ENCODE measurements at regions not wholly inside any gene's neighbourhood (a gene's known extent, or its start where the extent isn't known, plus 50 kb on each side); places are given as distances from the start of the nearest gene placed in this dataset.

DNA sequence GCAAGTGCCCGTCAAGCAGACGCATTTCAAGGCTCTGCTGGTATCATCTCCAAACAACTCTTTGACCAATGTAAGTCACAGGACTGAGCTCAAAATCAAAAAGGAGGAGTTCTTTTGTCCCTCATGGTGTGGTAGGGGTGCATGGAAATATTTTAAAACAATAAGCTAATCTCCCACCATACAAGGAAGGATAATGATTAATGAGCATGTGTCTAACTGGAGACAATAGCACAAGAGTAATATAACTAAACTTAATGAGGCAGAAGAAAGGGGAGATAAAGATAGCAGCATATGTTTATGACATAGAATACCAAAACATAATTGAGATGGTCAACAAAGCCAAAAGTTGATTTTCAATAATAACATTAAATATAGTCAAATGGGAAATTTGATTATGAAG lies 668.0 kb upstream of the ZP4 start:
- no peak for DNase-seq (ENCODE audit: low read depth in 3 of 3)

DNA sequence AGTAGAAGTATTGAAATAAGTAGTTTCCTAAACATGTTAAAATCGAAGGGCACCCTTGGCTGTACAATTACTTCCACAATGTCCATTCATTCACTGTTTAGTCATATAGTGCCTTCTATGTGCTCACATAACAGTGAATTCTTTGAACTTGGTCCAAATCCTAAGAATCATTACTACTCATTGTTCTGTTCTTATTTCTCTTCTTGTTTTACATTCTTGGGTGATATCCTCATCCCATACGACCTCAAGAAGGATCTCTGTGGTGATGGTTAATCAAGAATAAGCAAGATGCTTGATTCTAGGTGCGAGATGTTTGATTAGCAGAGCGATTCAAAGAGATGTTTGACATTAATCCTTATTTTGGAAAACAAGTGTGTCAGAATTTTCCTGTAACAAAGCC lies 667.4 kb upstream of the ZP4 start:
- no peak for DNase-seq (ENCODE audit: low read depth in 3 of 3)

DNA sequence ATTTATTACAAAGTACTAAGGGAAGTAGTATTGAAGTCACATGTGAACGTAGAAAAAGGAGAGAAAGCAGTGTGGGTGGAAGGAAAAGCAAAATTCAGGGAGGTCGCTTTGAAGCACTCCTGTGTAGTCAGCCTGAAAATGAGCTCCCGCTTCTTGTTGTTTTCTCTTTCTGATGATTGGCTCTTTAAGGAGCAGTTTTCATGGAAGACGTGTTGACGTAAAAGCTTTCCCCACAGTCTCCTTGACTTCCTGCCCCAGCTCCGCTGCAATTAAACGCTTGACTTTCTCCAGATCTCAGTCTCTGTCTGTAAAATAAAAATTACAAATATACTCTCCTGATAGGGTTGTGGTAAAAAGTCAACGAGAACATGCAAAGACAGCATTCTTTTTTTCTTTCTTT lies 661.5 kb upstream of the ZP4 start:
- DNase-seq (ENCODE audit: low read depth in 3 of 3) = no peak

DNA sequence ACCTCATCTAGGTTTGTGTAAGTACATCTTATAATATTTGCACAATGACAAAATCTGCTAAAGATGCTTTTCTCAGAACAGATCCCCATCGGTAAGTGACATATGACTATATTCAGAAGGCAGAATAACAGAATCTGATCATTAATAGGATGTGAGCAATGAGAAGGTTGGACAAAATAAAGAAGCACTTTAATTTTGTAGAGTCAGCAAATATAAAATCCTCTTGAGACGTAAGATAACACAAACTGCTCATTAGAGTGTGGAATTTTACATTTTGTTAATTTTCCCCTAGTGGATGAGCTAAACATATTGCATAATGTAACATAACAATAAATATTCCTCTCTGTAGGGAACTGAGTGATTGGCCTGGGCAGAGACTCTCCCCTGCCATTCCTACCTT lies 658.4 kb upstream of the ZP4 start:
- no peak for DNase-seq (ENCODE audit: low read depth in 3 of 3)

DNA sequence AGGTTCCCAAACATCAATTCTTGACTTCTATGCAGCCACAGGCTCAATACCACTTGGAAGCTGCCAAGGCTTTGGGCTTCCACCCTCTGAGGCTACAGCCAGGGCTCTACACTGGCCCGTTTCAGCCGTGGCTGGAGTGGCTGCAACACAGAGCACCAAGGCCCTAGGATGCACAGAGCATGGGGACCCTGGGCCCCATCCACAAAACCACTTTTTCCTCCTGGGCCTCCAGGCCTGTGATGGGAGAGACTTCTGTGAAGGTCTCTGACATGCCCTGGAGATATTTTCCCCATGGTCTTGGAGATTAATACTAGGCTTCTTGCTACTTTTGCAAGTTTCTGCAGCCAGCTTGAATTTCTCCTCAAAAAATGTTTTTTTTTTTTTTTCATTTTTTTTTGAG lies 655.4 kb upstream of the ZP4 start:
- no peak for DNase-seq (ENCODE audit: low read depth in 3 of 3)

DNA sequence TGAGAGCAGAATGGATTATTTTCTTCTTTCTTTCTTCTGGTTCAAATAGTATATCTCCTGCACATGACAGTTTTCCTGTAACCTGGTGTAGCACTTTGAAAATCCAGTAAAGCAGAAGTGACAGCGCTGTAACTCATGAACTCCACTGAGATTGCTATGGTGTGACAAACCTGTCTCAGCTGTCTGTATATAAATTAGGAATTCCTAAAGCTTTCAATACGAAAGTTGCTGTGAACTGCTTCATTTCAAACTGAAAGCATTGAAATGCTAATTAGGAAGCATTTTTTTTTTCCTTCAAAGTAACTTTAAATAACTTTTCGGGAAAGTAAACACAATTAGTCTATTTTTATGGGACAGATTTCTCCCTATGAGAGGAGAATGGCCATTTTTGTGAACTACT lies 646.9 kb upstream of the ZP4 start:
- no peak for DNase-seq (ENCODE audit: low read depth in 3 of 3)

DNA sequence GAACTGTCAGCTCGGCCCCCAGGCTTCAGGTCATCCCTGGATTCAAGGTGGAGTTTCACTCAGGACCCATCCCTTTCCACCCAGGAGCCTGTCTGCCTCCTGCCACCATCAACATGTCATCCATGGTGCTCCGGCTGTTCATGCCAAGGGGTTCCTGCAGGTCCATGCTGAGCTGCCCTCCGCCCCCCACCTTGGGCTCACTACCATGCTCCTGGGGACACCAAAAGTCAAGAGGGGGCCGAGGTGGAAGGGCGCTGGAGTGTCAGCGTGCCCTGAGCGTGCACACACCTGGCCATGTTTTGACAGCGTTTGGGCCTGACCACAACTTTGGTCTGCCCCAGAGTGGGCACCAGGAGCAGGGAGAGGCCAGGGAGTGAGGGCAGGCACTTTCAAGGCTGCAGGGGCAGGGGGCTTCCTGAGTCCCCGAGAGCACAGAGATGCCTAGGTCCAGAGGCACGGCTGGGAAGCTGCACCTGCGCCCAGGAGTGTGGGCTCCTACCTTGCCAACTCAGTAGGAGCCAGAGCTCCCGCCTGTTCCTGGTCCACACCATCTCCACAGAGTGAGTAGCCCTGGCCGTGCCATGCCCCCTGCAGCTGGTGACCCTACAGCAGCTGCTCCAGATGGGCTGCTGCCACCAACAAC lies 639.6 kb upstream of the ZP4 start:
- no peak for DNase-seq (ENCODE audit: low read depth in 3 of 3)

DNA sequence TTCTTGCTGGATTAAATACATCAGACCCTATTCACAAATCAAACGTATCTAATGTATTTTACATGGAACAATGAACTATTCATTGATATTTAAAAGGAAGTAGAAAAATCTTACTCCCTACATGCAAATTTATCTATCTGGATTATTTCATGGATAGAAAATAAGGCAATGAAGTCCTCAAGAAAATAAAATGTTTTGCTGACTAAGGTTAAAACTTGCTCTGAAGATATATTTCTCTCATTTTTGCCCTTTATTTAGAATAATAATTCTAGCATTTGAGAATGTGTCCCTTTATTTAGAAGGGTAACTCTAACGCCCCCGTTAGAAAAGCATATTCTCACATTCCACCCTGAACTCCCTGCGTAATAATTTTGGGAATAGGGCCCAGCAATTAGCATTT lies 627.0 kb upstream of the ZP4 start:
- no peak for DNase-seq (ENCODE audit: low read depth in 3 of 3)

DNA sequence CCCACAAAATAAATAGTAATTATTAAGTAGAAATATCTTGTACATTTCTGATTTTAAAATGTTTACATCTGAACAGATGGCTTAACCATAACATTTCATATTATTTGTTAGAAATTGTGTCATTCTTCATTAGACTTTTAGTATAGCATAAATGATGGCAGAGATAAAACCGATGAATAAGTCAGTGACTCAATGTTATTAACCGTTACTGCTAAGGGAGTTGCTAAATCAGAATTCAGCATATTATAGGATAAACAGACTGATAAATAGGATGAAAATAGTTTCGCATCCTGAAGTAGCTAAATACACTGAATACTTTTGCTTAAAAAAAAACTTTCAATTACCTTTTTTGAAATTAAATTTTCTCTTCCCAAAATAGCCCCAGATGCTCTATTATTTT lies 610.6 kb upstream of the ZP4 start:
- no peak for DNase-seq (ENCODE audit: low read depth in 3 of 3)

DNA sequence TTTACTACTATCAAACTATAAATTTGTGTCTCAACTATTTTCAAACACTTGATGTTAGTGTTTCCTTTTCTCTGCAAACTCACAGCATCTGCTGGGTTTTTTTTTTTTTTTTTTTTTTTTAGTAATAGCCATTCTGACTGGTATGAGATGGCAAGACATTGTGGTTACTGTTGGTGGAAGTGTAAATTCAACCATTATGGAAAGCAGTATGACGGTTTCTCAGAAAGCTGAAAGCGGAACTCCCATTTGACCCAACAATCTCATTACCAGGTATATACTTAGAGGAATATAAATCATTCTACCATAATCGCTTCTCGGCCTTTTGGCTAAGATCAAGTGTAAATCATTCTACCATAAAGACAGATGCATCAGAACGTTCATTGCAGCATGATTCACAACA lies 608.3 kb upstream of the ZP4 start:
- DNase-seq (ENCODE audit: low read depth in 3 of 3) = no peak

DNA sequence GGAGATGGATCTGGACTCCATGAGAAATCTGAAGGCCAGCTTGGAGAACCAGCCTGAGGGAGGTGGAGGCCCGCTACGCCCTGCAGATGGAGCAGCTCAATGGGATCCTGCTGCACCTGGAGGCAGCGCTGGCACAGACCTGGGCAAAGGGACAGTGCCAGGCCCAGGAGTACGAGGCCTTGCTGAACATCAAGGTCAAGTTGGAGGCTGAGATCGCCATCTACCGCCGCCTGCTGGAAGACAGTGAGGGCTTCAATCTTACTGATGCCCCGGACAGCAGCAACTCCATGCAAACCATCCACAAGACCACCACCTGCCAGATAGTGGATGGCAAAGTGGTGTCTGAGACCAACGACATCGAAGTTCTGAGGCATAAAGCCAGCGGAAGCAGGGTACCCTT lies 601.5 kb upstream of the ZP4 start:
- DNase-seq (ENCODE audit: low read depth in 3 of 3) = no peak

DNA sequence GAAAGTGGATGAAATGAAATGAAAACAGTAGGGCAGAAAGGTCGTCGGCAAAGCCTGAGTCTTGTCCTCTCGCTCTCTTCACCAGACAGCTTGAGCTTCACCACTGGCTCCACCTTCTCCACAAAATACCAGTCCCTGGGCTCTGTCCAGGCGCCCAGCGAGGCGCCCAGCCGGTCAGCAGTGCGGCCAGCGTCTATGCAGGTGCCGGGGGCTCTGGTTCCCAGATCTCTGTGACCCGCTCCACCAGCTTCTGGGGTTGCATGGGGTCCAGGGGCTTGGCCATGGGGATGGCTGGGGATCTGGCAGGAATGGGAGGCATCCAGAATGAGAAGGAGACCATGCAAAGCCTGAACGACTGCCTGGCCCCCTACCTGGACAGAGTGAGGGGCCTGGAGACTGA lies 600.5 kb upstream of the ZP4 start:
- no peak for DNase-seq (ENCODE audit: low read depth in 3 of 3)

DNA sequence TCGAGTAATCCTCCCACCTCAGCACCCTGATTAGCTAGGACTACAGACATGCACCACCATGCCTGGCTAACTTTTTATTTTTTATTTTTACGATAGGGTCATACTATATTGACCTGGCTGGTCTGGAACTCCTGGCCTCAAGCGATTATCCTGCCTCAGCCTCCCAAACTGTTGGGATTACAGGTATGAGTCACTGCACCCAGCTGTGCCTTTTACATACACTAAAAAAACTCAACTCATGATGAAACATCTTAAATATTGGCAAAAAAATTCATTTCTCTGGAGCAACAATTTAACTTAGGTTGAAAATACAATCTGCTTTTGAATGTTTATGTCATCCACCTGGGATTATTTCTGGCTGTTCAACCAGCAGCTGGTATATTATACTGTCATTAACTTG lies 598.3 kb upstream of the ZP4 start:
- DNase-seq (ENCODE audit: low read depth in 3 of 3) = no peak

DNA sequence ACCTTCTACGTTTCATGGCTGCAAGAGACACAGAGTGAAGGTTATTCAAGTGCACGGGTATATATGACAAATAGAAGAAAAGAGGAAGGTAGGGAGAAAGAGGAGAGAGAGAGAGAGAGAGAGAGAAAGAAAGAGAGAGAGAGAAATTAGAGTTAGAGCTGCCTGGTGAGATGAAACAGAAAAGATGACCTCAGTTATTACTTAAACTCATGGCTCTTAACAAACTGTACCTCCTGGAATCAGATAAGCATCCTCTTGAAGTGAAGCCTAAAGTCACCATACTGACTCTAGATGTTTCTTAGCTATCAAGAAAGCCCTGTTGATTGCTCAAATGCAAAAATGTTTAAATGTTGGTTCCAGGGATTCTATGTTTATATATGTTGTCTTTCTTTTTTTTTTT lies 597.7 kb upstream of the ZP4 start:
- no peak for DNase-seq (ENCODE audit: low read depth in 3 of 3)

DNA sequence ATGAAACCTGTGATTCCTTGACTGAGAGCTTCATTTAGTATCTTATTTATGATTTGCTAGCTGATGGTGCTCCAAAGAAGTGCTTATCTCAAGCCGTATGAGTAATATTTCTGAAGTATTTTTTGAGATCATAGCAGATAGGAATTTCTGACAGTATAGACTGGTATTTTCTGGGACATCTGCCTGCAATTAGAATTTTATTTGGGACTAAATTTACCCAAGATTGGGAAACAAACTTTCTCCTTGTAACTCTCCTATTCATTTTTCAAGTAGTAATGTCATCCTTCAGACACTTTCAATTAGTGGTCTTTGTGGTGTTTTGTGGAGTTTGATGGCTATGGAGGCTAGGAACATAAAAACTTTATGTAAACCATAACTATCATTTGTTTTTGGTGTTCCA lies 597.2 kb upstream of the ZP4 start:
- DNase-seq (ENCODE audit: low read depth in 3 of 3) = no peak

DNA sequence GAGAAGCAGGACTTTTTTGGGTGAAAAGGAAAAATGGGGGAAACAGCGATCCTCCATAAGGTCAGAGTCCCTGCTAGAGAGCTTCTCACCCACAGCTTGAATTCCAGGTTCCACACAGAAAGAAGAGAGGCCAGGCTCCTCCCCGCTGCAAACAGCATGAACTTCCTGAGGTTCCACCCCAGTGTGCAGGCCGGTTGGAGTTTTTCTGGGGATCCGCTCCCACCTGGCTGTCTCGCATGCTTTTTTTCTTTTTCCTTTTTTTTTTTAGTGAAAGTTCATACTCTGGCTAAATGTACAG lies 595.1 kb upstream of the ZP4 start:
- no peak for DNase-seq (ENCODE audit: low read depth in 3 of 3)

DNA sequence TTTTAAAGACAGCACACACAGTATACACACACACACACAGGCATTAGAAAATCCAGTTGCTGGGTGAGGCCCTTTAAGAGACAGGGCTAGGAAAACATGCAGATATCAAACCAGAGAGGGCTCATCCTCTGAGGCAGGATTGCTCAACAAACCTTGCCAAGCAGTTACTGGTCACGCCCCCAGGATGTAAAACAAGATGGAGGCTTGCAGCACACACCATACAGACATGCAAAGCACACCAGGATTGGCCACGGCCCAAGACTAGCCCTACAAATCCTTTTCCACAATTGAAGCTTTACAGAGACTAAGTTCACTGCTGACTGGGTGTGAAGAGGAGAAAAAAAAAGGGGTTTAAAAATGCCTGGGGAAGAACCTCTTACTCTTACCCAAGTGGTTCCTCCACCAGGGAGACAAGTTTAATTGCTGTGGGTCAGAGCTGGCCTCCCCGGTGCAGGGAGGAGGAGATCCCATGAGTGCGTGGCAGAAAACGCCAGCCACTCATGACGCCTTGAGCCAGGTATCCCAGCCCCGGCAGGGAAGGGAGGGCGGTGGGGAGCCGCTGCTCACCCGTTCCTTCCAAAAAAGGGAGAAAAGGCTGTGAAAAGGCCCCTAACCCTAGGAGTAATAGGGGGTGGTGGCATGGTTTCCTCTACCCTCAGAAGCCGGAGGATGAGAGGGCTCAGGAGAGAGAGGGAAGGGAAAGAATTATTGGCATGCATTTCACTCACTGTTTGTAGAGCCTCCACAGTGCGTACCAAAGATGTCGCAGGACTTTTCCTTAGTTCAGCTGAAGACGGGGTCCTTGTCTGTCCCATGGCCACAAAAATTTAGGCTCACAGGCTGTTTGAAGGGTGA lies 594.6 kb upstream of the ZP4 start:
- no peak for DNase-seq (ENCODE audit: low read depth in 3 of 3)

DNA sequence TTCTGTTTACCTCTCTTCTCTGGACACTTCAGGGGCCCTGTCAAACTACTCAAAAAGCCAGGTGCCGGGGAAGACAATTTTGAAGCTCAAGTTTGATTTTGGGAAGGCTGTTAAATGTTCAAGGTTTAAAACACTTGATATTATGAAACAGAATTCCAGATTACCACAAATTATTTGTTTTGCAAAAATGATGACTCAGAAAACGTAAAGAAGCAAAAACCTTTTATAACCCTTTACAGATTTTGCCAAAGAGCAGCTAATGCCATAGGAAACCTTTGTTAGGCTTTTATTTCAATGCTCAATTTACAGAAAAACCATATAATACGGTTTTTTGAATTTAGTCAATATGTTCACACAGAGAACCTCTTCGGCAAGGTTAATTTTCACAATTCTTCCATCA lies 593.4 kb upstream of the ZP4 start:
- no peak for DNase-seq (ENCODE audit: low read depth in 3 of 3)

DNA sequence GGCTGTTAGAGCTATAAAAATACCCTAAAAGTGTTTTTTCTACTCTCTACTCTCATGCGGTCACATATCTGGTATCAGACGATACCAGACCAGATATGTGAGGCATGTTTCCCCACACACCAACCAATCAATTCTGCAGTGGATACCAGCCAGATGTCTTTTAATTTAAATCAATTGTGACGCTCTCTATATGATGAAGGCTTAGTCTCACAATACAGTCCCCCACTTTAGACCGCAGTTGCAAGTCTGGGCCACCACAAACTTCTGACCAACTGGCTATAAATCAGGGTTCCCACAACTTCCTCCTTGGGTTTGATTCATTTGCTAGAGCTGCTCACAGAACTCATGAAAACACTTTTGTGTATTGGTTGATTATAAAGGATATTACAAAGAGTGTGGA lies 586.1 kb upstream of the ZP4 start:
- no peak for DNase-seq (ENCODE audit: low read depth in 3 of 3)

DNA sequence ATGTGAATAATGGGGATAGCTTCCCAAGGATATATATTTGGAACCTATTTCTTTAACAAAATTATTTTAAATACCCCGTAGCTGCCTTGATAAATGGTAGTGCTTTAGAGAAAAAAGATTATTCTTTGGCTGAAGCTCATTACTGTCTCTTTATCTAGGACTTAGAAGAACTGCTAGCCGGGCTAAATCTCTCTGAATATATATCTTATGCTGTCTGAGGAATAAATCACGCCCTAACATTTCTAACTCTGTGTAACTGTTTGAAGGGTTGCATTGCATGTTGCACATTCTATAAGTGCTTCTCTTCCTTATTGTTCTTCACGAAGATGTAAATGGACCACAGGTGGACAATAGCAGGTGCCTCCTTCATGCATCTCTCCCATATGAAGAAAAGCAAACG lies 585.0 kb upstream of the ZP4 start:
- DNase-seq (ENCODE audit: low read depth in 3 of 3) = no peak

DNA sequence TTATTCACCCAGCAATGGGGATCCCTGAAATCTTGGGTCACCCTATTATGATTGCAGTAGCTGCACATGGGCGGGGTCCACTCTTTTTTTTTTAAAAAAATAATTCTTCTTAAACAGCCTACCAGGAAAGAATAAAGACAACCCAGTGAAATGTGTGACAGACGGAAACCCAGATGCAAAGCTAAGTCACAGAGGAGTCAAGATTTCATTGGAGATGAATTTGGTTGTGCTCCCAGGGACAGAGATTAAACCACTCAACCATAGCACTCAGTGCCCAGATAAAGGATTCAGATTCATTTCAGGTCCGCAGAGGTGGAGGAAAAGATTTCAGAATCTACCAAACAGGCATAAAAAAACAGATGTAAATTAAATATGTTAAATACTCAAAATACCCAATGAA lies 583.5 kb upstream of the ZP4 start:
- no peak for DNase-seq (ENCODE audit: low read depth in 3 of 3)

DNA sequence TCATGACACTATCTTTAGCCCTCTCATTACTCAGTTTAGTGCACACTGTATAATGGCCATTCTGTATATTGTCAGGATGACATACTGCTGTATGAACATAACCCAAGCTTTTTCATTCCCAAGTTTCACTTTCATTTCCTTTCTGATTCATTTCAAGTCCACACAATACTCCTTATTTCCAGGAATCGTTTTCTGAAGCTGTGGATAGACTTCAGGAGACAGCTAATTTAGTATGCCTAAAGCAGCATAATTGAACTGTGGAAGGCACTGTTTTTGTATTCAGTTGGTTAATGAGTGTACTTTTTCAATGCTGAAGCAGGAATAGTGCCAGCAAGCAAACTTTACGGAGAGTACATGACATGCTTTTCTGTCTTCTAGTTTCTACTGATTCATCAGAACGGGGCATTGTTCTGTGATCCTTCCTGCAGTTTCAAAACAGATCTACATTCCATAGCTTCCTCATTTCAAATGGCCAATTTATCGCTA lies 578.5 kb upstream of the ZP4 start:
- DNase-seq (ENCODE audit: low read depth in 3 of 3) = no peak

DNA sequence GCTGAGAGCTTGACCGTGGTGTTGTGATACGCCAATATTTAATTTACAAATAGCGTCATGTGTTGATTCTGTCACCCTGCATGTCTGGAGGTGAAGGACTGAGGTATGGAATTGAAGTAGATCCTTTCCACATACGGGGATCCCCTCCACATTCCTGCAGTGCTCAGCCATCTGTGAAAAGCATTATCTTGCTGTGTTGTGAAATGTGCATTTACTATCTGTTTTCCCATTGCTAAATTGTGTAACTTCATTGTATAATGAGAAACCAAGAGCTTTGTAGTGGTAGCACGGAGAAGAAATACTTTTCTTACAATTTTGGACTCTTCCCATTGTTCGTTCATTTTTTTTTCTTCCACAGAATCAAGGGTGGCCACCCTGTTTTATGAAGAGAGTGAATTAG lies 577.3 kb upstream of the ZP4 start:
- no peak for DNase-seq (ENCODE audit: low read depth in 3 of 3)

DNA sequence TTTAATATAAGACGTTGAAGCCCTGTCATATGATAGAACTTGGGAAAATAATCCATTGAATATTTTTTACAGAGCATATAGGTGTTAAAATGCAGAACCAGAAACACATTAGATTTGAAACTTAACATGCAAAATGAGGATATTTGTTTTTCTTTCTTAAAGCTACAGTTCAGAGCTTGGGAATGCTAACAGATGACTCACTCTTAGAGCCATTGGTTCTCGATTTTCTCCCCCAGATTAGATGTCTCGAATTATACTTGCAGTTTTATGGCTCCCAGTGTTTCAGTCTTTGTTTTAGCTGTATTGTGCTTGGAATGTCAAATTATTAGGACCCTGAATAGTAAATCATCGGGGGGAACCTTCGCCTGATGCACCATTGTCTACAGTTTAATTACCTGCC lies 575.7 kb upstream of the ZP4 start:
- DNase-seq (ENCODE audit: low read depth in 3 of 3) = no peak
